Smooth muscle cell (in vitro differentiated cells): ENCODE measurements at regions not wholly inside any gene's neighbourhood (a gene's known extent, or its start where the extent isn't known, plus 50 kb on each side); places are given as distances from the start of the nearest gene placed in this dataset.

Experiments
- DNase-seq: peaks from one replicate; lab custom pipeline; 2025; ENCODE audit not compliant: unreplicated experiment; lab: John Stamatoyannopoulos, UW
- H2AFZ ChIP-seq: fragments of 200-600 bp; sonication (generic); 2 replicates; pipeline ENCODE4 v1.6.0; 2016; ENCODE audit warnings: antibody characterized with exemption, low read depth, mild to moderate bottlenecking
- H3F3A ChIP-seq: fragments of 200-600 bp; sonication (generic); 2 replicates; pipeline ENCODE4 v1.6.0; 2017; ENCODE audit warnings: antibody characterized with exemption, low read depth
- H3K27ac ChIP-seq: fragments of 200-600 bp; sonication (generic); 2 replicates; pipeline ENCODE4 v1.5.1; 2016; ENCODE audit warnings: low read depth, mild to moderate bottlenecking
- H3K27me3 ChIP-seq: fragments of 200-600 bp; sonication (generic); 2 replicates; pipeline ENCODE4 v1.6.1; 2016; ENCODE audit warnings: low read depth, mild to moderate bottlenecking
- H3K36me3 ChIP-seq: fragments of 200-600 bp; sonication (generic); 2 replicates; pipeline ENCODE4 v1.5.1; 2016; ENCODE audit warnings: low read depth
- H3K4me1 ChIP-seq: fragments of 200-600 bp; sonication (generic); 2 replicates; pipeline ENCODE4 v1.5.1; 2016; ENCODE audit warnings: low read depth
- H3K4me2 ChIP-seq: fragments of 200-600 bp; sonication (generic); 2 replicates; pipeline ENCODE4 v1.6.0; 2016; ENCODE audit warnings: mild to moderate bottlenecking
- H3K4me3 ChIP-seq: fragments of 200-600 bp; sonication (generic); 2 replicates; pipeline ENCODE4 v1.5.1; 2016; ENCODE audit warnings: mild to moderate bottlenecking
- H3K79me2 ChIP-seq: fragments of 200-600 bp; sonication (generic); 2 replicates; pipeline ENCODE4 v1.6.0; 2016; ENCODE audit warnings: low read depth, mild to moderate bottlenecking
- H3K9ac ChIP-seq: fragments of 200-600 bp; sonication (generic); 2 replicates; pipeline ENCODE4 v1.6.0; 2016; ENCODE audit warnings: low read depth
- H3K9me3 ChIP-seq: fragments of 200-600 bp; sonication (generic); replicated peaks from 2 replicates; pipeline ENCODE4 v1.5.1; 2016; ENCODE audit warnings: low read depth
- H4K20me1 ChIP-seq: fragments of 200-600 bp; sonication (generic); 2 replicates; pipeline ENCODE4 v1.6.0; 2016; ENCODE audit warnings: low read depth
- WGBS: methylation state at CpG from one replicate; pipeline ENCODE4 v1.1.7; 2016; ENCODE audit warnings: low lambda C conversion rate; 5-methylcytosine and 5-hydroxymethylcytosine counted together
- TF ChIP-seq, protein P1 (sequence below): fragments of 200-600 bp; sonication (generic); IDR thresholded peaks from 2 replicates; pipeline ENCODE4 v1.5.1; 2017; ENCODE audit warnings: borderline replicate concordance, mild to moderate bottlenecking, antibody characterized with exemption; ENCODE audit not compliant: insufficient read depth, poor library complexity, severe bottlenecking

DNA sequence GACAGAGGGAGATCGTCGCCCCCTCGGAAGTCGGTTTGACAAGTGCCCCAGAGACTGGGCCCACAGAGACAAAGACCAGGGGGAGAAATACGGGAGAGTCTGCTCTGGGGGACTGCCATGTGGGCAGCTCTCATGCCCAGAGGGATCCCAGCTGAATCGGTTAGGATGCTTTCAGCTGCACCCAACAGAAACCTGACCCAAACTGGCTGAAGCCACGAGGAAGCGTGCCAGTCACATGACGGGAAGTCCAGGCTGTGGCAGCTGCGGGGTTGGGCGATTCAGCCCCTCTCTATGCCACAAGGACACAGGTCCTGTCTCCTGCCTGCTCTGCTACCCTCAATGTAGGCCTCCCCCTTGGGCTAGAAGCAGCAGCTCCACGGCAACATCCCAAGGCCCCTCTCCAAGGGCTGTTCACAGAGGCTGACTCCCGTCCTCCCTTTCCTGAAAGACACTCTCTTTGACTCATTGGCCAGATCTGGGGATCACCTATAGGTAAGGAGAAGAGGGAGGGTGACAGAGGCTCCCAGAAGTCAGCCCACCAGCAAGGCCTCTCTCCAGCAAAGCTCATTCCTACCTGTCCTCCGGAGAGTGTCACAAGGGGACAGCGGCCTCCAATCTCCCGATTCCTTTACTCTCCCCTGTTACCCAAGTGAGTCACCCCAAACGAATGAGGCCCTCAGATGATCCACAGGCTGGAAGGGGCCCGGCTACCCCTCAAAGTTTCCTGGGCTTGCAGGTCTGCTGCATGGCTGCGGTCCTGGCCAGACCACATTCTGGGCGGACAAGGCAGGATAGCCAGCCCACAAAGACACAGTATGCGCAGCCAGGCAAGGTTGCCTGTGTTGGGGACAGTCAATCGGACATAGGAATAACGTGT, 75.8 kb downstream of the RBFOX3 start:
- Histone ChIP-seq H3K27ac (no peak overlapping the region), H3K9ac (no peak overlapping the region), H3K4me2 (no peak overlapping the region), H3K4me3 (no peak overlapping the region), H3F3A (no peaks in the 10 kb centered on the region), H2AFZ (no peak overlapping the region), H3K79me2 (no peaks in the 10 kb centered on the region), H3K27me3 (no peaks in the 10 kb centered on the region), H4K20me1 (no peaks in the 10 kb centered on the region), H3K36me3 (no peaks in the 10 kb centered on the region), H3K4me1 (no peaks in the 10 kb centered on the region), H3K9me3 (no peaks in the 10 kb centered on the region)
- no peak for DNase-seq
- 92% methylated on average over 23 of the region's 23 CpGs for WGBS
- TF ChIP-seq, protein P1, sequence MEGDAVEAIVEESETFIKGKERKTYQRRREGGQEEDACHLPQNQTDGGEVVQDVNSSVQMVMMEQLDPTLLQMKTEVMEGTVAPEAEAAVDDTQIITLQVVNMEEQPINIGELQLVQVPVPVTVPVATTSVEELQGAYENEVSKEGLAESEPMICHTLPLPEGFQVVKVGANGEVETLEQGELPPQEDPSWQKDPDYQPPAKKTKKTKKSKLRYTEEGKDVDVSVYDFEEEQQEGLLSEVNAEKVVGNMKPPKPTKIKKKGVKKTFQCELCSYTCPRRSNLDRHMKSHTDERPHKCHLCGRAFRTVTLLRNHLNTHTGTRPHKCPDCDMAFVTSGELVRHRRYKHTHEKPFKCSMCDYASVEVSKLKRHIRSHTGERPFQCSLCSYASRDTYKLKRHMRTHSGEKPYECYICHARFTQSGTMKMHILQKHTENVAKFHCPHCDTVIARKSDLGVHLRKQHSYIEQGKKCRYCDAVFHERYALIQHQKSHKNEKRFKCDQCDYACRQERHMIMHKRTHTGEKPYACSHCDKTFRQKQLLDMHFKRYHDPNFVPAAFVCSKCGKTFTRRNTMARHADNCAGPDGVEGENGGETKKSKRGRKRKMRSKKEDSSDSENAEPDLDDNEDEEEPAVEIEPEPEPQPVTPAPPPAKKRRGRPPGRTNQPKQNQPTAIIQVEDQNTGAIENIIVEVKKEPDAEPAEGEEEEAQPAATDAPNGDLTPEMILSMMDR: no peak

DNA sequence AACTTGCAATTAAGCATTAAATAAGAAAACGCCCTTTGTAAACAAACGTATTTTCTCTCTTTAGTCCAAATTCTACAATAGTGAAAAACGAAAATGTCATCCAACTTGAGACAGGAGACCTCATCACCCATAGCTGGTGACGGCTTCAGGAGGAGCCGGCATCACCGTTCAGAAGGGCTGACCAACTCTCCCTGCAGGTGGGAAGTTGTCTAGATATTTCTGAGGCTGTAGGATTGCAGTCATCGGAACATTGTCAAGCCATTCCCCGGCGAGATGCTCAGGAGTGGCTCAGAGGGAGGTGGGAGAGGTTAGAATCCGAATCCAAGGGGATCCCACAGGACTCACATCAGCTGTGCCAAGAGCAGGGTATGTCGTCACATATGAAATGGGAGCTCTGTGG, 76.7 kb downstream of the RBFOX3 start:
- no peak overlapping the region for H3K27ac ChIP-seq
- TF ChIP-seq, protein P1: no peak
- H4K20me1 ChIP-seq: no peaks in the 10 kb centered on the region
- no peaks in the 10 kb centered on the region for H3K9me3 ChIP-seq
- H3K79me2 ChIP-seq: no peaks in the 10 kb centered on the region
- H3K9ac ChIP-seq: no peak overlapping the region
- no peaks in the 10 kb centered on the region for H3F3A ChIP-seq
- H3K4me1 ChIP-seq: no peaks in the 10 kb centered on the region
- H2AFZ ChIP-seq: no peak overlapping the region
- 88% methylated on average over 11 of the region's 11 CpGs for WGBS
- H3K4me3 ChIP-seq: no peak overlapping the region
- no peaks in the 10 kb centered on the region for H3K36me3 ChIP-seq
- DNase-seq: no peak
- no peaks in the 10 kb centered on the region for H3K27me3 ChIP-seq
- no peak overlapping the region for H3K4me2 ChIP-seq

DNA sequence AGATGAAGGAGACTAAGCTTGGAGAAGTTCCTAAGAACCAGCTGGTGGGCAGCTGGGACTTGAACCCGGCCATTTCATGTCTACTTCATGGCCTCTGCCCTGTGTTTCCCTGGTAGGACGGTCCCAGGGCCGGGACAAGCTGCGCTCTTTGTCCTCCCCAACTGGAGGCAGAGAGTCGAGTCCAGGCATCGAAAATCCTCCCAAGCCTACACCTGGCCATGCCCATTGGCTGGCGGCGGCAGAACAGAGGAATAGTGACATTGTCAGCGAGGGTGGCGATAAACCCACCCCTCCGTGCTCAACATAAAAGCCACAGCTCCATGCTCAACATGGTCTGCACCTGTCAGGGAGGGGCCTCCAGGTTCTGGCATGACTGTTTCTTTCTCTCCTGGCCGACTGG, 77.7 kb downstream of the RBFOX3 start:
- Histone ChIP-seq H3K4me3 (no peak overlapping the region), H3F3A (no peaks in the 10 kb centered on the region), H3K4me1 (no peaks in the 10 kb centered on the region), H2AFZ (no peak overlapping the region), H3K4me2 (no peak overlapping the region), H3K79me2 (no peaks in the 10 kb centered on the region), H3K9me3 (no peaks in the 10 kb centered on the region), H3K27ac (no peak overlapping the region), H3K27me3 (no peaks in the 10 kb centered on the region), H3K9ac (no peak overlapping the region), H3K36me3 (no peaks in the 10 kb centered on the region), H4K20me1 (no peaks in the 10 kb centered on the region)
- WGBS: 93% methylated on average over 12 of the region's 12 CpGs
- DNase-seq: no peak
- TF ChIP-seq, protein P1: no peak
